ENCODE measurements at regions not wholly inside any gene's neighbourhood (a gene's known extent, or its start where the extent isn't known, plus 50 kb on each side); places are given as distances from the start of the nearest gene placed in this dataset.
"Not testable (repeated sequence)": the region's sequence is repeated elsewhere in the genome, so short reads cannot be mapped to it uniquely, and the experiment has no call there.

DNA sequence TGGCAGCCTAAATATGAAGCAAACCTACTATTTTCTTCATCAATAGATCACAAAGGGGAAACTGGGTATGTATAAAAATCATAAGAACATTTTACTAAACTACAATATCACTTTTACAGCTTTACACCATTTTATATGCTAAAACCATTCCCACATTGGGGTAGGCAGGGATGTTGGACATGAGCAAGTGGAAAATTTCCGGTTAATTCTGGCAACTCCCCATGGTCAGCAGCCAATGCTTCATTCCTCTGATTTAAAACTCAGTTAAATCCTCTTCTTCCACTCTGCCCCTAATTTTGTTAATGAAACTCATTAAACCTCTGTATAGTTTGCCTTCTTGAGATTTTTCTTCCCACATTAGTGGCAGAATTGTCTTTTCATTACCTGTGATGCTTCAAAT, 552.5 kb upstream of the NECTIN3 start:
- intact Hi-C loops (cut with micrococcal nuclease): no loop called here
- peaks cover 6% of the 10 kb centered on the region for H3K9me3 Mint-ChIP-seq
- ChIA-PET CTCF (no interaction called here), POLR2A (no interaction called here)
- DNase-seq: no peak
- TF ChIP-seq CTCF (IDR thresholded peaks at IDR 0.05): no peak
- no peaks in the 10 kb centered on the region for H3K36me3 Mint-ChIP-seq (ENCODE audit: low read depth)
- H3K27ac Mint-ChIP-seq: no peak overlapping the region
- H3K27me3 Mint-ChIP-seq: no peaks in the 10 kb centered on the region
- ATAC-seq (ENCODE audit: low read depth): no peak
- H3K4me3 Mint-ChIP-seq: no peak overlapping the region
- no peaks in the 10 kb centered on the region for H3K4me1 Mint-ChIP-seq

GRCh38 chr3:110521019-110521418, 550.6 kb upstream of the NECTIN3 start:
- H3K4me1 Mint-ChIP-seq: no peaks in the 10 kb centered on the region

GRCh38 chr3:110525558-110526064, 546.0 kb upstream of the NECTIN3 start:
- H3K4me1 Mint-ChIP-seq; H3K4me3 Mint-ChIP-seq; DNase-seq; CTCF ChIA-PET; H3K9me3 Mint-ChIP-seq; H3K36me3 Mint-ChIP-seq (ENCODE audit: low read depth); H3K27me3 Mint-ChIP-seq; ATAC-seq (ENCODE audit: low read depth); POLR2A ChIA-PET; H3K27ac Mint-ChIP-seq; intact Hi-C loops (cut with micrococcal nuclease): not testable (repeated sequence)

More at GRCh38 chr3:110521019-110521418, 550.6 kb upstream of the NECTIN3 start:
- Mint-ChIP-seq H3K36me3 (ENCODE audit: low read depth) (no peaks in the 10 kb centered on the region), H3K9me3 (no peaks in the 10 kb centered on the region), H3K4me3 (no peak overlapping the region), H3K27me3 (no peaks in the 10 kb centered on the region), H3K27ac (no peak overlapping the region)
- no peak for TF ChIP-seq CTCF (IDR thresholded peaks at IDR 0.05)
- ChIA-PET POLR2A (no interaction called here), CTCF (no interaction called here)
- ATAC-seq (ENCODE audit: low read depth) (no peak), DNase-seq (no peak)
- intact Hi-C loops (cut with micrococcal nuclease): no loop called here

GRCh38 chr3:110526777-110527727, 544.6 kb upstream of the NECTIN3 start:
- ChIA-PET CTCF (no interaction called here), POLR2A (no interaction called here)
- H3K9me3 Mint-ChIP-seq: no peaks in the 10 kb centered on the region
- intact Hi-C loops (cut with micrococcal nuclease): no loop called here
- no peaks in the 10 kb centered on the region for H3K27me3 Mint-ChIP-seq
- no peak for ATAC-seq (ENCODE audit: low read depth)
- H3K36me3 Mint-ChIP-seq (ENCODE audit: low read depth): no peaks in the 10 kb centered on the region
- H3K4me3 Mint-ChIP-seq: no peak overlapping the region
- TF ChIP-seq CTCF (IDR thresholded peaks at IDR 0.05): no peak
- no peaks in the 10 kb centered on the region for H3K4me1 Mint-ChIP-seq
- H3K27ac Mint-ChIP-seq: no peak overlapping the region
- DNase-seq: no peak

GRCh38 chr3:110528305-110529121, 543.1 kb upstream of the NECTIN3 start:
- Mint-ChIP-seq H3K27ac (no peak overlapping the region), H3K36me3 (ENCODE audit: low read depth) (no peaks in the 10 kb centered on the region), H3K4me1 (no peaks in the 10 kb centered on the region), H3K27me3 (no peaks in the 10 kb centered on the region), H3K4me3 (no peak overlapping the region), H3K9me3 (no peaks in the 10 kb centered on the region)
- DNase-seq (no peak), ATAC-seq (ENCODE audit: low read depth) (no peak)
- CTCF ChIA-PET: no interaction called here
- POLR2A ChIA-PET: no interaction called here
- intact Hi-C loops (cut with micrococcal nuclease): no loop called here
- no peak for TF ChIP-seq CTCF (IDR thresholded peaks at IDR 0.05)

Measured in activated B cell treated with CpG ODN at 0.5 μM for 24 hours (primary cell).